ENCODE measurements at regions not wholly inside any gene's neighbourhood (a gene's known extent, or its start where the extent isn't known, plus 50 kb on each side); places are given as distances from the start of the nearest gene placed in this dataset.

DNA sequence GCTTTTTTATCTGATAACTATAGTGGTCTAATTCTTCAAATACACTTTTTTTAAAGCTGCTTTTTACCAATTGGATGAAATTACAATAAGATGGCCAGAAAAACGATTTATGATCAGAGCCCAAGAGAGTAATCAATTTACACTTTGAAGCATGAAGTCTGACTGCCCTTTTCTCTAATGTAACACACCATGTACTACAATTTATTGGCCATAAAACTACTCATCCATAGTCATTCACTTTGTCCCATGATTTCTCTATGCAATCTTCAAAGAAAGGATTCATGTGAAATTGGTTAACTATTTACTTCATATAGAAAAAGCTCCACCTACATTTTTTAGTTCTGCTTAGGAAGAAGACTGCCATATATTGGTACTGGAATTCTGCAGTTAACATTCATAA lies 73.6 kb upstream of the CAST start:
- Histone ChIP-seq H3K4me1 (no peaks in the 10 kb centered on the region), H3K27me3 (no peaks in the 10 kb centered on the region), H3K9me3 (no peaks in the 10 kb centered on the region), H3K27ac (no peak overlapping the region), H3K4me3 (no peak overlapping the region), H3K36me3 (no peaks in the 10 kb centered on the region)
- intact Hi-C loops (cut with DNase I): no loop called here
- no peak for TF ChIP-seq POLR2A (IDR thresholded peaks at IDR 0.05)
- TF ChIP-seq, protein P1, sequence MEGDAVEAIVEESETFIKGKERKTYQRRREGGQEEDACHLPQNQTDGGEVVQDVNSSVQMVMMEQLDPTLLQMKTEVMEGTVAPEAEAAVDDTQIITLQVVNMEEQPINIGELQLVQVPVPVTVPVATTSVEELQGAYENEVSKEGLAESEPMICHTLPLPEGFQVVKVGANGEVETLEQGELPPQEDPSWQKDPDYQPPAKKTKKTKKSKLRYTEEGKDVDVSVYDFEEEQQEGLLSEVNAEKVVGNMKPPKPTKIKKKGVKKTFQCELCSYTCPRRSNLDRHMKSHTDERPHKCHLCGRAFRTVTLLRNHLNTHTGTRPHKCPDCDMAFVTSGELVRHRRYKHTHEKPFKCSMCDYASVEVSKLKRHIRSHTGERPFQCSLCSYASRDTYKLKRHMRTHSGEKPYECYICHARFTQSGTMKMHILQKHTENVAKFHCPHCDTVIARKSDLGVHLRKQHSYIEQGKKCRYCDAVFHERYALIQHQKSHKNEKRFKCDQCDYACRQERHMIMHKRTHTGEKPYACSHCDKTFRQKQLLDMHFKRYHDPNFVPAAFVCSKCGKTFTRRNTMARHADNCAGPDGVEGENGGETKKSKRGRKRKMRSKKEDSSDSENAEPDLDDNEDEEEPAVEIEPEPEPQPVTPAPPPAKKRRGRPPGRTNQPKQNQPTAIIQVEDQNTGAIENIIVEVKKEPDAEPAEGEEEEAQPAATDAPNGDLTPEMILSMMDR (IDR thresholded peaks at IDR 0.05): no peak
- no peak for DNase-seq
- 65 to 84% methylated on average over 1 of the region's 1 CpG for WGBS, 2 donors

DNA sequence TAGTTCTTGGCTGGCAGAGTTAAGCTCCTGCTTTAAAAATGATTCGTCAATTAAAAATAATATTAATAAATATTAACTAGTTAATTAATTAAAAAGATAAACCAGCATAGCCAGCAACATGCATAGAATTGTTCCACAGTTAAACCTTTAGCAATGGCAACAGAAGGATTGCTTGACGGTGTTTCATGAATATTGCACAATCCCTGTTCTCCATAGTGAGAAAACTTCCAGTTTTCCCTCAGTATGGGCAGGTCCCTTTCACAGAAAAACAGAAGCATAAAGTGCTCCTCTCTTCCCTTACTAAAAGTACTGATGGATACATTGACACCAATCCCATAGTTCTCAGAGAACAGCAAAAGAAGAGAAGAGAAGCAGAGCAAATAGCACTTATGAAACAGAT lies 71.4 kb upstream of the CAST start:
- WGBS, 2 donors: 64 to 65% methylated on average over 2 of the region's 2 CpGs
- Histone ChIP-seq H3K9me3 (no peaks in the 10 kb centered on the region), H3K27me3 (no peaks in the 10 kb centered on the region), H3K4me3 (no peak overlapping the region), H3K4me1 (no peaks in the 10 kb centered on the region), H3K27ac (no peak overlapping the region), H3K36me3 (no peaks in the 10 kb centered on the region)
- no peak for DNase-seq
- TF ChIP-seq, protein P1 (IDR thresholded peaks at IDR 0.05): no peak
- no peak for TF ChIP-seq POLR2A (IDR thresholded peaks at IDR 0.05)
- intact Hi-C loops (cut with DNase I): no loop called here

GRCh38 chr5:96595300-96596090 lies 66.7 kb upstream of the CAST start:
- WGBS, 2 donors: 83% methylated on average over 6 of the region's 6 CpGs
- no peaks in the 10 kb centered on the region for H3K36me3 ChIP-seq
- DNase-seq: no peak
- intact Hi-C loops (cut with DNase I): no loop called here
- TF ChIP-seq, protein P1 (IDR thresholded peaks at IDR 0.05): peak in 4 of 6 experiments; percentile 11 to 57 (median 33)
- TF ChIP-seq POLR2A (IDR thresholded peaks at IDR 0.05): no peak
- no peaks in the 10 kb centered on the region for H3K4me1 ChIP-seq
- H3K27me3 ChIP-seq: no peaks in the 10 kb centered on the region
- H3K4me3 ChIP-seq: no peak overlapping the region
- no peak overlapping the region for H3K27ac ChIP-seq
- no peaks in the 10 kb centered on the region for H3K9me3 ChIP-seq

GRCh38 chr5:96597438-96598020 lies 64.6 kb upstream of the CAST start:
- no peaks in the 10 kb centered on the region for H3K36me3 ChIP-seq
- peaks cover 0 to 4% (median 0%) of the 10 kb centered on the region in 3 donors for H3K4me1 ChIP-seq
- intact Hi-C loops (cut with DNase I): no loop called here
- WGBS, 2 donors: 58 to 72% methylated on average over 4 of the region's 4 CpGs
- no peak for DNase-seq
- TF ChIP-seq, protein P1 (IDR thresholded peaks at IDR 0.05): no peak
- no peak for TF ChIP-seq POLR2A (IDR thresholded peaks at IDR 0.05)
- no peaks in the 10 kb centered on the region for H3K9me3 ChIP-seq
- H3K27ac ChIP-seq: no peak overlapping the region
- H3K27me3 ChIP-seq: no peaks in the 10 kb centered on the region
- H3K4me3 ChIP-seq: no peak overlapping the region

DNA sequence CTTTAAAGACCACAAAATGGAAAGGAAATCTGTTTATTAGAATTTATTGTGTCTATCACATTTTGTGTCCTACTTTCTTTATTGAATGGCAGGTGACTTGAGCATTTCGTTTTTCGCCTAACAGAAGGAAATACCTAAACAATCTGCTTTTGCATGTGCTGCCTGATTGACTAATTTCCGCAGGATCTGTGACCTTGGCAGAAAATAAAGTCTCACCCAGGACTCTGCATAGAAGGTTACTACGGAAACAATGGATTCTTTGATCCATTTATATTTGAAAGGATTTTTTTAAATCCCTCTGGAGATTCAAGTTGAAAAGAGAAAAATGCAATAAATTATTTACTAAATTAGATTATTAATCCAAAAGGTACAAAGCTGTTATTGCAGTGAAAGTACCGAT lies 61.0 kb upstream of the CAST start:
- Histone ChIP-seq H3K27me3 (no peaks in the 10 kb centered on the region), H3K27ac (no peak overlapping the region), H3K4me1 (peaks cover 0 to 4% (median 0%) of the 10 kb centered on the region in 3 donors), H3K9me3 (no peaks in the 10 kb centered on the region), H3K4me3 (no peak overlapping the region), H3K36me3 (no peaks in the 10 kb centered on the region)
- WGBS, 2 donors: 55 to 59% methylated on average over 5 of the region's 5 CpGs
- no peak for TF ChIP-seq POLR2A (IDR thresholded peaks at IDR 0.05)
- TF ChIP-seq, protein P1 (IDR thresholded peaks at IDR 0.05): no peak
- no peak for DNase-seq
- intact Hi-C loops (cut with DNase I): loop anchor here (5.0 kb wide), 1 partner anchor 254 kb away; no protein-coding TSS in a partner anchor

All from esophagus squamous epithelium (tissue), 5 donors.